Aorta (tissue), 5 donors: ENCODE measurements at regions not wholly inside any gene's neighbourhood (a gene's known extent, or its start where the extent isn't known, plus 50 kb on each side); places are given as distances from the start of the nearest gene placed in this dataset.

Experiments used
- ATAC-seq: fragments of 200-7000 bp; cut with Tn5 transposase; one replicate; pipeline ENCODE4 v1.9.1; 2022; ENCODE audit warnings: moderate library complexity; ENCODE audit not compliant: low FRiP score
- DNase-seq, 2 donors: peaks; one replicate each; pipeline ENCODE4 v3.0.0-alpha.2; 2020
- H3K27ac ChIP-seq, 2 donors: one replicate each; pipeline ENCODE4 v1.5.1; 2013; ENCODE audit warnings: low read length in 2 of 2, mild to moderate bottlenecking in 2 of 2, moderate library complexity in 2 of 2, control low read depth in 1 of 2, inconsistent platforms in 1 of 2, low read depth in 1 of 2
- H3K27me3 ChIP-seq, 2 donors: one replicate each; pipeline ENCODE4 v1.6.1; 2013; ENCODE audit warnings: control low read depth in 1 of 2, low read length in 1 of 2, mild to moderate bottlenecking in 1 of 2, moderate library complexity in 1 of 2; ENCODE audit not compliant: insufficient read depth in 2 of 2, control insufficient read depth in 1 of 2
- H3K36me3 ChIP-seq, 2 donors: one replicate each; pipeline ENCODE4 v1.6.1; 2013; ENCODE audit warnings: control low read depth in 1 of 2, low read length in 1 of 2, mild to moderate bottlenecking in 1 of 2; ENCODE audit not compliant: insufficient read depth in 2 of 2, control insufficient read depth in 1 of 2
- H3K4me1 ChIP-seq, 2 donors: one replicate each; pipeline ENCODE4 v1.6.1; 2013; ENCODE audit warnings: low read length in 2 of 2, control low read depth in 1 of 2, mild to moderate bottlenecking in 1 of 2, moderate library complexity in 1 of 2; ENCODE audit not compliant: insufficient read depth in 2 of 2, control insufficient read depth in 1 of 2
- H3K4me3 ChIP-seq, 2 donors: one replicate each; pipeline ENCODE4 v1.5.1; 2013; ENCODE audit warnings: low read length in 2 of 2, control low read depth in 1 of 2, mild to moderate bottlenecking in 1 of 2
- H3K9me3 ChIP-seq: one replicate; pipeline ENCODE4 v1.6.1; 2013; ENCODE audit warnings: mild to moderate bottlenecking, low read length; ENCODE audit not compliant: control insufficient read depth
- WGBS, 2 donors: extraction: QIAGEN DNeasy Blood & Tissue Kit; methylation state at CpG; one replicate each; pipeline ENCODE4 v1.1.7; 2013; 5-methylcytosine and 5-hydroxymethylcytosine counted together
- intact Hi-C, 2 donors: fragments of 100-400 bp; cut with DNase I; formaldehyde crosslinking; loops; one replicate each; pipeline versions ENCODE4 v1.14.2 to v1.15.0; 2022
- donor health status: healthy with polysubstance abuse.
- donor health status: Bipolar disorder and iron deficiency.
- donor health status: DM: no; HTN: no; CAD: no.
- donor health status: DM: no; HTN: no; CAD: no.
- donor health status: DM: yes; HTN: yes; CAD: no.

- intact Hi-C loops = no loop called here
- no peaks in the 10 kb centered on the region for H3K9me3 ChIP-seq
- DNase-seq = no peak
- H3K27ac ChIP-seq = no peak overlapping the region
- no peaks in the 10 kb centered on the region for H3K36me3 ChIP-seq
- no peak overlapping the region for H3K4me3 ChIP-seq
- H3K4me1 ChIP-seq = no peaks in the 10 kb centered on the region
- no peak for ATAC-seq
- no peaks in the 10 kb centered on the region for H3K27me3 ChIP-seq
- WGBS, 2 donors = 60% methylated on average over 6 of the region's 6 CpGs; no CpG with 5 or more reads in 1 of the 2 donors
Measured at GRCh38 chr3:162845918-162846317, 1349.3 kb downstream of the OTOL1 start.

GRCh38 chr3:162847511-162847910, 1350.9 kb downstream of the OTOL1 start:
- H3K36me3 ChIP-seq = no peaks in the 10 kb centered on the region
- H3K4me1 ChIP-seq = no peaks in the 10 kb centered on the region
- H3K4me3 ChIP-seq = no peak overlapping the region
- no peaks in the 10 kb centered on the region for H3K27me3 ChIP-seq
- no peak overlapping the region for H3K27ac ChIP-seq
- intact Hi-C loops = no loop called here
- DNase-seq = no peak
- no peak for ATAC-seq
- no peaks in the 10 kb centered on the region for H3K9me3 ChIP-seq

DNA sequence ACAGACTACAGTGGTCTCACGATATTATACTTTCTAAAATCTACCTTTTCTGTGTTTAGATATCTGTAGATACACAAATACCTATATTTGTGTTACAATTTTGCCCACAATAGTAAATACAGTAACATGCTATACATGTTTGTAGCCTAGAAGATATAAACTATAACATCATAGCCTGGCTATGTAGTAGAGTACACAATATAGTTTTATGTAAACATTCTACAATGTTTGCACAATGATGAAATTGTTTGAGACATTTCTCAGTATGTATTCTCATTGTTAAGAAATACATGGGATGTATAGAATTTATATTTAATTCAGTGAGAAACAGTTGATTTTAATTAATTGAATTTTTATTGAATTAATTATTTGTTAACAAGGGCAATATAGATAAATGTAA, 1367.0 kb downstream of the OTOL1 start:
- Histone ChIP-seq H3K36me3 (no peaks in the 10 kb centered on the region), H3K4me1 (no peaks in the 10 kb centered on the region), H3K27ac (no peak overlapping the region), H3K4me3 (no peak overlapping the region), H3K9me3 (no peaks in the 10 kb centered on the region), H3K27me3 (no peaks in the 10 kb centered on the region)
- intact Hi-C loops = no loop called here
- WGBS, 2 donors = 93% methylated on average over 1 of the region's 1 CpG; no CpG with 5 or more reads in 1 of the 2 donors
- no peak for ATAC-seq
- DNase-seq = no peak

GRCh38 chr3:162865466-162865865, 1368.9 kb downstream of the OTOL1 start:
- Histone ChIP-seq H3K27me3 (no peaks in the 10 kb centered on the region), H3K36me3 (no peaks in the 10 kb centered on the region), H3K9me3 (no peaks in the 10 kb centered on the region), H3K27ac (no peak overlapping the region), H3K4me1 (no peaks in the 10 kb centered on the region), H3K4me3 (no peak overlapping the region)
- no peak for ATAC-seq
- WGBS, 2 donors = 32% methylated on average over 1 of the region's 1 CpG; no CpG with 5 or more reads in 1 of the 2 donors
- no peak for DNase-seq
- intact Hi-C loops = no loop called here

- no peaks in the 10 kb centered on the region for H3K4me1 ChIP-seq
- no peaks in the 10 kb centered on the region for H3K36me3 ChIP-seq
- no peak for ATAC-seq
- no peaks in the 10 kb centered on the region for H3K27me3 ChIP-seq
- intact Hi-C loops = no loop called here
- WGBS, 2 donors = 96% methylated on average over 1 of the region's 1 CpG; no CpG with 5 or more reads in 1 of the 2 donors
- DNase-seq = no peak
- no peaks in the 10 kb centered on the region for H3K9me3 ChIP-seq
- no peak overlapping the region for H3K27ac ChIP-seq
- H3K4me3 ChIP-seq = no peak overlapping the region
Measured at GRCh38 chr3:162879021-162879562, 1382.5 kb downstream of the OTOL1 start.

DNA sequence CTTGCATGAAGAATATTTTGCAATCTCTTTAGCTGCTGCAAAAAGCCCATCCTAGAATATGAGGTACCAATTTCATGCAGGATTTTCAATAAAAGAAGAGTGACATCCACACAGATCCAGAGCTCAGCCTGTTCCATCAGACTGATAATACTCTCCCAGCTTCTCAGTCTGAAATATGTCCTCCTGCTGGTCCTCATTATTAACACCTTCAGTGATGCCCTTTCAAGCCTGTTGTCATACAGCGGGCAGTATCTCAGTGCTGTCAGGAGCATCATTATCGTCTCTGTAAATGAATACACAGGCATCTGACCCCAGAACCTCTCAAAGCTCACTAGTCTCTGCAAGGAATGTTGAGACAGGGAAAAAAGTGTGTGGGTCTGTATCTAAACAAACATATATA, 1387.8 kb downstream of the OTOL1 start:
- H3K4me3 ChIP-seq = no peak overlapping the region
- no peaks in the 10 kb centered on the region for H3K4me1 ChIP-seq
- WGBS, 2 donors = 85% methylated on average over 2 of the region's 2 CpGs; no CpG with 5 or more reads in 1 of the 2 donors

GRCh38 chr3:162892921-162893793, 1396.5 kb downstream of the OTOL1 start:
- intact Hi-C loops = no loop called here
- Histone ChIP-seq H3K4me1 (no peaks in the 10 kb centered on the region), H3K27ac (no peak overlapping the region), H3K27me3 (no peaks in the 10 kb centered on the region), H3K9me3 (no peaks in the 10 kb centered on the region), H3K36me3 (no peaks in the 10 kb centered on the region), H3K4me3 (no peak overlapping the region)
- ATAC-seq (no peak), DNase-seq (no peak)
- WGBS, 2 donors = 69% methylated on average over 6 of the region's 6 CpGs; no CpG with 5 or more reads in 1 of the 2 donors

More for the DNA sequence above, 1387.8 kb downstream of the OTOL1 start:
- Histone ChIP-seq H3K27me3 (no peaks in the 10 kb centered on the region), H3K36me3 (no peaks in the 10 kb centered on the region), H3K9me3 (no peaks in the 10 kb centered on the region), H3K27ac (no peak overlapping the region)
- DNase-seq (no peak), ATAC-seq (no peak)
- intact Hi-C loops = no loop called here

DNA sequence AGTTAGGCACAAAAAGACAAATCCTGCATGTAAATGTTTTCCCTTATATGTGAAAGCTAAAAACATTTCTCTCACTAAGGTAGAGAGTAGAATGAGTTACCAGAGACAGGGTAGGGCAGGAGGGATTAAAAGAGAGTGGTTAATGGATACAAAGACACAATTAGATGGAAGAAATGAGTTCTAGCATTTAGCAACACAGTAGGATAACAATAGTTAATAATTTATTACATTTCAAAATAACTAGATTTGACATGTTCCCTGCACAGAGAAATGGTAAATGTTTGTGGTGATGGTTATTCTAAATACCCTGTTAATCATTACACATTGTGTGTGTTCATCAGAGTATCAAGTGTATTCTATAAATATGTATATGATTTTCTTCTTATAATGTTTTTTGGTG, 1400.7 kb downstream of the OTOL1 start:
- intact Hi-C loops = no loop called here
- DNase-seq (no peak), ATAC-seq (no peak)
- Histone ChIP-seq H3K27ac (no peak overlapping the region), H3K4me3 (no peak overlapping the region), H3K27me3 (no peaks in the 10 kb centered on the region), H3K4me1 (no peaks in the 10 kb centered on the region), H3K36me3 (no peaks in the 10 kb centered on the region), H3K9me3 (no peaks in the 10 kb centered on the region)

- 86 to 91% methylated on average over 2 of the region's 2 CpGs for WGBS, 2 donors
- intact Hi-C loops = no loop called here
- Histone ChIP-seq H3K36me3 (no peaks in the 10 kb centered on the region), H3K9me3 (no peaks in the 10 kb centered on the region), H3K4me3 (no peak overlapping the region), H3K27me3 (no peaks in the 10 kb centered on the region), H3K4me1 (peaks cover 0 to 3% of the 10 kb centered on the region in 2 donors), H3K27ac (no peak overlapping the region)
- ATAC-seq (no peak), DNase-seq (no peak)
Measured at GRCh38 chr3:162932503-162932902, 1435.9 kb downstream of the OTOL1 start.
